ENCODE measurements at regions not wholly inside any gene's neighbourhood (a gene's known extent, or its start where the extent isn't known, plus 50 kb on each side); places are given as distances from the start of the nearest gene placed in this dataset.

DNA sequence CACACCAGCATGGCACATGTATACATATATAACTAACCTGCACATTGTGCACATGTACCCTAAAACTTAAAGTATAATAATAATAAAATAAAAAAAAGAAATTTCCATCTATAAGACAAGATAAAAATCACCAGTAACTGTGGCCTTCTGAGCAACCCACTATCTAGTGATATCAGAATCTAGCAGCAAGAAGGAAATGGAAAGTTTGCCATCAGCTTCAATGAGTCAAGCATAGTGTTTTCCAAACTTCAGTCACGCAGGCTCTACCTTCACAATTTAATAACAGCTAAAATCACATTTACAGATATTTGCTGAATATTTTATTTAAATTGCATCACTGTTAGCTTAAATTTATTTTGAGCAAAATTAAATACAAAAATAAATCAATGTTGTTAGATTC is 345.3 kb upstream of the CD180 start (continued):
- TF ChIP-seq POU6F1 (CRISPR knock-in tag; IDR thresholded peaks at IDR 0.05; ENCODE audit: borderline replicate concordance, low read depth), result no peak
- TF ChIP-seq SNAI2 (CRISPR knock-in tag; IDR thresholded peaks at IDR 0.05), result no peak

- TF ChIP-seq GLIS3 (CRISPR knock-in tag; IDR thresholded peaks at IDR 0.05), result no peak
- no peak for TF ChIP-seq PPARA (CRISPR knock-in tag; IDR thresholded peaks at IDR 0.05; ENCODE audit: borderline replicate concordance)
- TF ChIP-seq SNAI2 (CRISPR knock-in tag; IDR thresholded peaks at IDR 0.05), result no peak
- TF ChIP-seq OSR1 (CRISPR knock-in tag; IDR thresholded peaks at IDR 0.05), result no peak
- TF ChIP-seq ZNF8 (CRISPR knock-in tag; IDR thresholded peaks at IDR 0.05), result no peak
- TF ChIP-seq POU6F1 (CRISPR knock-in tag; IDR thresholded peaks at IDR 0.05; ENCODE audit: borderline replicate concordance, low read depth), result no peak
- TF ChIP-seq ESRRG (CRISPR knock-in tag; IDR thresholded peaks at IDR 0.05), result no peak
- ATAC-seq, result no peak
Measured at GRCh38 chr5:67538855-67539506, 342.4 kb upstream of the CD180 start.

DNA sequence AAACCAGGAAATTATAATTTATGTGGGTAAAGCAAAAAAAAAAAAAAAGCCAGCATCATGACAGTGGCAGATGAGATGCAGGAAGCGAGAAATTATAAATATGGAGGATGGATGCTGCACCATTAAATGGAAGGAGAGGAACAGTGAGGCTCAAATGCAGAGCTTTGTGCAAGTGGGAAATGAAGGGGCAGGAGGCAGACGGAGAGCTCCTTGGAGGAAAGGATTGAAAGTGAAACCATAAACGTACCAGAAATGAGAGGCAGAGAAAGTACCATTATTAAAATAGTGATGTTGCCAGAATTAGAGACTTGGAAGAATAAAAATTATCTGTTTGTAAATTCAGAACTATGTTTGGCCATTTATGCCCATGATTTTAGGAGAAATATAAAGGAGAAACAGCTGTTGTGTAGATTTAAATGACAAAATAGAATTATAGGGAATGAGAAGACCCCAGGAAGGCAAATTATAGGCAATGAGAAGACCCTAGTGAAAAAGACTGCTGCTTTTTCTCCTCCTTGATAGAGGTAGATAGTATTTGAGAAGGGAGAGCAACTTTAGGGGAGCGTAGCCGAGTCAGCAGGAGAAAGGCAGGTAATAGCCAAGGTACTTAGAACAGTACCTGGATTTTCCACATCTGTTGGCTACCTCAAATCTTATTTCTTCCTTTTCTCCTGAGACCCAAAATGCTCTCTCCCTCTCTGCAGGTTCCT is 341.0 kb upstream of the CD180 start:
- TF ChIP-seq PPARA (CRISPR knock-in tag; IDR thresholded peaks at IDR 0.05; ENCODE audit: borderline replicate concordance) (no peak), TOX (CRISPR knock-in tag; IDR thresholded peaks at IDR 0.05; ENCODE audit: borderline replicate concordance) (no peak), TCF4 (CRISPR knock-in tag; IDR thresholded peaks at IDR 0.05; ENCODE audit: borderline replicate concordance) (no peak), TSHZ2 (CRISPR knock-in tag; IDR thresholded peaks at IDR 0.05) (no peak), PATZ1 (CRISPR knock-in tag; IDR thresholded peaks at IDR 0.05; ENCODE audit: borderline replicate concordance) (no peak), ZC3H10 (CRISPR knock-in tag; IDR thresholded peaks at IDR 0.05) (no peak), SNAI2 (CRISPR knock-in tag; IDR thresholded peaks at IDR 0.05) (no peak), OSR1 (CRISPR knock-in tag; IDR thresholded peaks at IDR 0.05) (no peak), ZNF70 (CRISPR knock-in tag; IDR thresholded peaks at IDR 0.05) (no peak)
- TF ChIP-seq, protein P1, sequence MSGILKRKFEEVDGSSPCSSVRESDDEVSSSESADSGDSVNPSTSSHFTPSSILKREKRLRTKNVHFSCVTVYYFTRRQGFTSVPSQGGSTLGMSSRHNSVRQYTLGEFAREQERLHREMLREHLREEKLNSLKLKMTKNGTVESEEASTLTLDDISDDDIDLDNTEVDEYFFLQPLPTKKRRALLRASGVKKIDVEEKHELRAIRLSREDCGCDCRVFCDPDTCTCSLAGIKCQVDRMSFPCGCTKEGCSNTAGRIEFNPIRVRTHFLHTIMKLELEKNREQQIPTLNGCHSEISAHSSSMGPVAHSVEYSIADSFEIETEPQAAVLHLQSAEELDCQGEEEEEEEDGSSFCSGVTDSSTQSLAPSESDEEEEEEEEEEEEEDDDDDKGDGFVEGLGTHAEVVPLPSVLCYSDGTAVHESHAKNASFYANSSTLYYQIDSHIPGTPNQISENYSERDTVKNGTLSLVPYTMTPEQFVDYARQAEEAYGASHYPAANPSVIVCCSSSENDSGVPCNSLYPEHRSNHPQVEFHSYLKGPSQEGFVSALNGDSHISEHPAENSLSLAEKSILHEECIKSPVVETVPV (CRISPR knock-in tag; IDR thresholded peaks at IDR 0.05), result no peak
- ATAC-seq, result peak; percentile 19; the same call in 1 of the 3 replicates

GRCh38 chr5:67536866-67537265 is 340.3 kb upstream of the CD180 start:
- ATAC-seq, result no peak
- no peak for TF ChIP-seq POU6F1 (CRISPR knock-in tag; IDR thresholded peaks at IDR 0.05; ENCODE audit: borderline replicate concordance, low read depth)
- TF ChIP-seq GLIS3 (CRISPR knock-in tag; IDR thresholded peaks at IDR 0.05), result no peak
- TF ChIP-seq ESRRG (CRISPR knock-in tag; IDR thresholded peaks at IDR 0.05), result no peak
- TF ChIP-seq ZC3H10 (CRISPR knock-in tag; IDR thresholded peaks at IDR 0.05), result no peak
- no peak for TF ChIP-seq CSDC2 (CRISPR knock-in tag; IDR thresholded peaks at IDR 0.05)
- TF ChIP-seq ZFP30 (CRISPR knock-in tag; IDR thresholded peaks at IDR 0.05), result no peak
- TF ChIP-seq, protein P2, sequence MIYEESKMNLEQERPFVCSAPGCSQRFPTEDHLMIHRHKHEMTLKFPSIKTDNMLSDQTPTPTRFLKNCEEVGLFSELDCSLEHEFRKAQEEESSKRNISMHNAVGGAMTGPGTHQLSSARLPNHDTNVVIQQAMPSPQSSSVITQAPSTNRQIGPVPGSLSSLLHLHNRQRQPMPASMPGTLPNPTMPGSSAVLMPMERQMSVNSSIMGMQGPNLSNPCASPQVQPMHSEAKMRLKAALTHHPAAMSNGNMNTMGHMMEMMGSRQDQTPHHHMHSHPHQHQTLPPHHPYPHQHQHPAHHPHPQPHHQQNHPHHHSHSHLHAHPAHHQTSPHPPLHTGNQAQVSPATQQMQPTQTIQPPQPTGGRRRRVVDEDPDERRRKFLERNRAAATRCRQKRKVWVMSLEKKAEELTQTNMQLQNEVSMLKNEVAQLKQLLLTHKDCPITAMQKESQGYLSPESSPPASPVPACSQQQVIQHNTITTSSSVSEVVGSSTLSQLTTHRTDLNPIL (CRISPR knock-in tag; IDR thresholded peaks at IDR 0.05; ENCODE audit: low read depth), result no peak
- TF ChIP-seq ISL1 (CRISPR knock-in tag; IDR thresholded peaks at IDR 0.05), result no peak
- TF ChIP-seq, protein P1 (CRISPR knock-in tag; IDR thresholded peaks at IDR 0.05), result no peak
- no peak for TF ChIP-seq RARB (CRISPR knock-in tag; IDR thresholded peaks at IDR 0.05)
- TF ChIP-seq ZNF565 (CRISPR knock-in tag; conservative IDR thresholded peaks at IDR 0.05; ENCODE audit: low read depth), result no peak
- TF ChIP-seq ZNF70 (CRISPR knock-in tag; IDR thresholded peaks at IDR 0.05), result no peak

Data from SK-N-SH treated with all-trans-retinoic acid at 6 μM for 48 hours (cell line).